Ishikawa (cell line): ENCODE measurements at regions not wholly inside any gene's neighbourhood (a gene's known extent, or its start where the extent isn't known, plus 50 kb on each side); places are given as distances from the start of the nearest gene placed in this dataset.

Experiments
- CEBPB ChIP-seq: IDR thresholded peaks from 2 replicates; pipeline ENCODE4 v1.6.1; 2012
- CREB1 ChIP-seq: IDR thresholded peaks from 2 replicates; pipeline ENCODE4 v1.6.1; 2012; ENCODE audit warnings: low read depth
- EGR1 ChIP-seq: IDR thresholded peaks from 2 replicates; pipeline ENCODE4 v1.6.1; 2012
- EP300 ChIP-seq: IDR thresholded peaks from 2 replicates; pipeline ENCODE4 v1.6.1; 2012; ENCODE audit warnings: borderline replicate concordance
- FOXM1 ChIP-seq: IDR thresholded peaks from 2 replicates; pipeline ENCODE4 v1.6.1; 2012; ENCODE audit warnings: low read depth, borderline replicate concordance
- MAX ChIP-seq: IDR thresholded peaks from 2 replicates; pipeline ENCODE4 v1.6.1; 2012
- NFIC ChIP-seq: IDR thresholded peaks from 2 replicates; pipeline ENCODE4 v1.6.1; 2012
- RAD21 ChIP-seq: IDR thresholded peaks from 2 replicates; pipeline ENCODE4 v1.6.1; 2012; ENCODE audit warnings: low read depth
- TAF1 ChIP-seq: IDR thresholded peaks from 2 replicates; pipeline ENCODE4 v1.6.1; 2012; ENCODE audit warnings: low read depth, mild to moderate bottlenecking
- TCF12 ChIP-seq: IDR thresholded peaks from 2 replicates; pipeline ENCODE4 v1.6.1; 2012; ENCODE audit warnings: low read depth
- TEAD4 ChIP-seq: IDR thresholded peaks from 2 replicates; pipeline ENCODE4 v1.6.1; 2012
- USF1 ChIP-seq: IDR thresholded peaks from 2 replicates; pipeline ENCODE4 v1.6.1; 2012
- YY1 ChIP-seq: IDR thresholded peaks from 2 replicates; pipeline ENCODE4 v1.6.1; 2012; ENCODE audit warnings: low read depth
- ZBTB7A ChIP-seq: IDR thresholded peaks from 2 replicates; pipeline ENCODE4 v1.6.1; 2012; ENCODE audit warnings: low read depth
- TF ChIP-seq, protein P1 (sequence below): IDR thresholded peaks from 2 replicates; pipeline ENCODE4 v1.6.1; 2012; ENCODE audit warnings: low read depth, mild to moderate bottlenecking

DNA sequence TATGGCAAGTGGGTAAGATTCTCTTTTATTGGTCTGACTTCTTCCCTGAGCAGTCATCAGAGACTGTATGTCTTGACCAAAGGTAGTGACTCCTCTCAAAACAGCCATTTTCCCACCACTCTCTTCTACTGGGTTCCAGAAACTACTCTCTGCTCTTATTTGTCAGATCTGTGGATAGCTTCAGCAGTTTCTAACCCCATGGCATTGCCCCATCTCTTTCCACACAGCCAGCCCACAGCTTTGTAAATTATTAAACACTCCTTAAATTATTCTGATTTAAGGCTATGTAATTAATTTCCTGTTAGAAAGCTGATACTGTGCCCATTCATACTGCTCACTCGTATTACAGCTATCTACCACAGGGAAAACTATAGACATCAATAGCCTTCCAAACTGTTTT lies 138.4 kb upstream of the CNR1 start:
- no peak for TF ChIP-seq CEBPB
- TF ChIP-seq, protein P1, sequence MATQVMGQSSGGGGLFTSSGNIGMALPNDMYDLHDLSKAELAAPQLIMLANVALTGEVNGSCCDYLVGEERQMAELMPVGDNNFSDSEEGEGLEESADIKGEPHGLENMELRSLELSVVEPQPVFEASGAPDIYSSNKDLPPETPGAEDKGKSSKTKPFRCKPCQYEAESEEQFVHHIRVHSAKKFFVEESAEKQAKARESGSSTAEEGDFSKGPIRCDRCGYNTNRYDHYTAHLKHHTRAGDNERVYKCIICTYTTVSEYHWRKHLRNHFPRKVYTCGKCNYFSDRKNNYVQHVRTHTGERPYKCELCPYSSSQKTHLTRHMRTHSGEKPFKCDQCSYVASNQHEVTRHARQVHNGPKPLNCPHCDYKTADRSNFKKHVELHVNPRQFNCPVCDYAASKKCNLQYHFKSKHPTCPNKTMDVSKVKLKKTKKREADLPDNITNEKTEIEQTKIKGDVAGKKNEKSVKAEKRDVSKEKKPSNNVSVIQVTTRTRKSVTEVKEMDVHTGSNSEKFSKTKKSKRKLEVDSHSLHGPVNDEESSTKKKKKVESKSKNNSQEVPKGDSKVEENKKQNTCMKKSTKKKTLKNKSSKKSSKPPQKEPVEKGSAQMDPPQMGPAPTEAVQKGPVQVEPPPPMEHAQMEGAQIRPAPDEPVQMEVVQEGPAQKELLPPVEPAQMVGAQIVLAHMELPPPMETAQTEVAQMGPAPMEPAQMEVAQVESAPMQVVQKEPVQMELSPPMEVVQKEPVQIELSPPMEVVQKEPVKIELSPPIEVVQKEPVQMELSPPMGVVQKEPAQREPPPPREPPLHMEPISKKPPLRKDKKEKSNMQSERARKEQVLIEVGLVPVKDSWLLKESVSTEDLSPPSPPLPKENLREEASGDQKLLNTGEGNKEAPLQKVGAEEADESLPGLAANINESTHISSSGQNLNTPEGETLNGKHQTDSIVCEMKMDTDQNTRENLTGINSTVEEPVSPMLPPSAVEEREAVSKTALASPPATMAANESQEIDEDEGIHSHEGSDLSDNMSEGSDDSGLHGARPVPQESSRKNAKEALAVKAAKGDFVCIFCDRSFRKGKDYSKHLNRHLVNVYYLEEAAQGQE: no peak
- no peak for TF ChIP-seq MAX

GRCh38 chr6:88302769-88303225 lies 136.7 kb upstream of the CNR1 start:
- TF ChIP-seq CEBPB (no peak), EGR1 (no peak), ZBTB7A (no peak), TCF12 (no peak), TEAD4 (no peak), USF1 (no peak), NFIC (no peak)
- TF ChIP-seq, protein P1: no peak

- TF ChIP-seq NFIC: no peak
- TF ChIP-seq USF1: no peak
- TF ChIP-seq CEBPB: peak; percentile 19; the same call in 1 of the 2 replicates
These were observed 136.0 kb upstream of the CNR1 start for GRCh38 chr6:88301888-88302768.

GRCh38 chr6:88301256-88301655 lies 135.1 kb upstream of the CNR1 start:
- no peak for TF ChIP-seq CREB1
- no peak for TF ChIP-seq USF1
- TF ChIP-seq NFIC: no peak
- TF ChIP-seq EGR1: no peak
- no peak for TF ChIP-seq MAX
- no peak for TF ChIP-seq YY1
- TF ChIP-seq CEBPB: no peak
- TF ChIP-seq ZBTB7A: no peak
- no peak for TF ChIP-seq TAF1
- TF ChIP-seq RAD21: no peak
- no peak for TF ChIP-seq TEAD4

- TF ChIP-seq TAF1: no peak
- TF ChIP-seq TEAD4: no peak
- TF ChIP-seq MAX: no peak
- TF ChIP-seq, protein P1: no peak
- TF ChIP-seq YY1: no peak
- no peak for TF ChIP-seq FOXM1
- no peak for TF ChIP-seq CREB1
- TF ChIP-seq USF1: no peak
- TF ChIP-seq CEBPB: no peak
- no peak for TF ChIP-seq EP300
- no peak for TF ChIP-seq RAD21
- no peak for TF ChIP-seq TCF12
- TF ChIP-seq ZBTB7A: no peak
- no peak for TF ChIP-seq EGR1
- no peak for TF ChIP-seq NFIC
These were observed 132.1 kb upstream of the CNR1 start for GRCh38 chr6:88298066-88298845.
